ENCODE measurements at regions not wholly inside any gene's neighbourhood (a gene's known extent, or its start where the extent isn't known, plus 50 kb on each side); places are given as distances from the start of the nearest gene placed in this dataset.

DNA sequence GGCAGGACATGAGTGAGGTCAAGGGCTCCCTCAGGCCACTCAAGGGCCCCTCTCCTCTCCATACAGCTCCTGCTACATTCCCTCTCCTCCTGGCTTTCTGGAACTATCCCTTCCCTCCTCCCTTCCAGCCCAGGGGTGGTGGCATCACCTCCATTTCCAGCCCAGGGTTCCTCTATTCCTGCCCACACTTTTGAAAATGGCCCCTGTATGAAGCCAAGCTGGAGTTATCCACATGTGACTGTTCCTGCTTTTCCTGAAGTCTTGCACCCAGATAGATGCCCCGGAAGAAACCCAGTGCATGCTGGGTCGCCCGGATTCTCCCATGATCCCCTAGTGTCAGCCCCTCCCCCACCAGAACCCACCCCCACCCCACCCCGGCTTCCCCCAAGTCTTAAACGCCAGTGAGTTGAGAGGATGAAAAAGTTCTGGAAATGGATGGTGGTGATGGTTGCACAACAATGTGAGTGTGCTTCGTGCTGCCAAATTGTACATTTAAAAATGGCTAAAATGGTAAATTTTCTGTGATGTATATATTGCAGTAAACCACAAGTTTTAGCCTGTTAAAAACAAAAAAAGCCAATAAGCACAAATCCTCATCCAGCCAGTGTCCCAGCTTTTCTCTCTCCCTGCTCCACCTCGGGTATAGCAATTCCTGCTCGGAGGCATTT is 136.9 kb downstream of the SCARB1 start:
- no peak for DNase-seq (ENCODE audit: extremely low read depth, low read depth)
- no peak for TF ChIP-seq CTCF (IDR thresholded peaks at IDR 0.05; ENCODE audit: low read depth, low read length)

DNA sequence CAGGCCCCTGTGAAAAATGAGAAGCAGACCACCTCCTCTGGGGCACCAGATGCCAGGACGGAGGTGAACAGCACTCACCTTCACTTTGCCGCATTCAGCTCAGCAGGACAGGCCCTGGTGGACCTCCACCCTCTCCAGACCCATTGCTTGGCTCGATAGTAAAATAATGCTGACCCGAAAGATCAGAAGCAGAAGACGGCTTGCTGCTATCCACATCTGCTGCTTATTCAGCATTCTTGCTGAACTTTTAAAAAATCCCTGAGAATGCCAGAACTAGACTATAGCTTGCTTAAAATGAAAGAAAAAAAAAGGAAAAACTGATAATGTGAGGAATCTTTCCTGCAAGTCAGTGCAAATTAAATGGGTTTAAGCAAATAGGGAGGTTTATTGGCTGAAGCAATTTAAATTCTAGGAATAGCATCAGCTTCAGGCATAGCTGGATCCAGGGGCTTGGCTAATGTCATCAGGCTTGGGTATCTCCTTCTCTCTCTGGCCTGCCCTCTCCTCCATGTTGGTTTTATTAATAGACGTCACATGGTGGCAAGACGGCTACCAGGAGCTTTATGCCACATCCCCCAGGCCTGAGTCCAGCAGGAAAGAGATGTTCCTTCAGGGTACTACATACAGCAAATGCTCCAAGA is 137.9 kb downstream of the SCARB1 start:
- no peak for DNase-seq (ENCODE audit: extremely low read depth, low read depth)

DNA sequence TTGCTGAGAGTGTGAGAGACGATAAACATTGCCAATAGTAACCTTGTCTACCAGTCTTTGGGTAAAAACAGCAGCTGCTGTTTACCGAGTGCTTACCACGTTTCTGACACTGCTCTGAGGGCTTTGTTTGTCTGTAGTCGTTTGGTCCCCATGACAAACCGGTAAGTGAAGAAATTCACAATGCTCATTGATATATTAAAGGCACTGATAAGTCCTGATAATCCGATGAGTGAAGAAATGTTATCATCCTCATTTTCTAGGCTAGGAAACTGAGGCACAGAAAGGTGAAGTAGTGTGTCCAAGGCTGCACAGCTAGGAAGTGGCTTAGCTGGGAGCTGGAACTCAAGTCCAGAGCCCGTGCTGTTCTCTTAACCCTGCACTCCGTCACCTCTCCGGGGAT is 138.6 kb downstream of the SCARB1 start:
- no peak for TF ChIP-seq CTCF (IDR thresholded peaks at IDR 0.05; ENCODE audit: low read depth, low read length)
- DNase-seq (ENCODE audit: extremely low read depth, low read depth): no peak

More for the DNA sequence above, 137.9 kb downstream of the SCARB1 start:
- no peak for TF ChIP-seq CTCF (IDR thresholded peaks at IDR 0.05; ENCODE audit: low read depth, low read length)

DNA sequence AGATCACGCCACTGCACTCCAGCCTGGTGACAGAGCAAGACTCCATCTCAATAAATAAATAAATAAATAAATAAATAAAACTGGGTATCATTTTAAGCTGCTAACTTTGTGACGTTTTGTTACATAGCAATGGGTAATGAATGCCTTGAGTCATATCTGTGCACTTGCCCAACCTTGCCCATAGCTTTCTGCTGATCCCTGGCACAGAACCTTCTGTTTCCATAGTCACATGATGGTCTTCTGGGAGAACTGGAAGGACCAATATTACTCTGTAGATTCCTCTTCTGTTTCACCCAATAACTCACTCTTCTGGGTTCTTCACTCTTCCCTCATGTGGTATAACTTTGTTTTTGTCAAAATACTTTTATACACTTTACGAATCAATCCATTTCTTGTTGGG is 140.8 kb downstream of the SCARB1 start:
- TF ChIP-seq CTCF (IDR thresholded peaks at IDR 0.05; ENCODE audit: low read depth, low read length): no peak
- no peak for DNase-seq (ENCODE audit: extremely low read depth, low read depth)

GRCh38 chr12:124721501-124722162 is 142.0 kb downstream of the SCARB1 start:
- no peak for TF ChIP-seq CTCF (IDR thresholded peaks at IDR 0.05; ENCODE audit: low read depth, low read length)
- no peak for DNase-seq (ENCODE audit: extremely low read depth, low read depth)

- DNase-seq (ENCODE audit: extremely low read depth, low read depth): no peak
- TF ChIP-seq CTCF (IDR thresholded peaks at IDR 0.05; ENCODE audit: low read depth, low read length): no peak
These were observed 142.8 kb downstream of the SCARB1 start for GRCh38 chr12:124720681-124721500.
